Natural killer cell (primary cell): ENCODE measurements at regions not wholly inside any gene's neighbourhood (a gene's known extent, or its start where the extent isn't known, plus 50 kb on each side); places are given as distances from the start of the nearest gene placed in this dataset.

ENCODE experiments used
- ATAC-seq, 3 donors: fragments of 150-1000 bp in 2 of 3; fragments of 200-7000 bp in 1 of 3; cut with Tn5 transposase; 1 replicate in 1 of 3; 2 replicates in 2 of 3; pipeline ENCODE4 v1.10.0; 2021; ENCODE audit warnings: mild to moderate bottlenecking in 2 of 3, moderate library complexity in 2 of 3
- DNase-seq, 2 donors: peaks; one replicate each; pipeline versions ENCODE4 v3.0.0 to v3.0.0-alpha.2; 2013 to 2021; ENCODE audit warnings: mixed read lengths in 1 of 2
- H3K27ac ChIP-seq: one replicate; pipeline ENCODE4 v1.5.1; 2013; ENCODE audit warnings: mild to moderate bottlenecking, low read length
- H3K27me3 ChIP-seq: one replicate; pipeline ENCODE4 v1.6.1; 2013; ENCODE audit warnings: low read length; ENCODE audit not compliant: control insufficient read depth, insufficient read depth
- H3K36me3 ChIP-seq: one replicate; pipeline ENCODE4 v1.6.1; 2013; ENCODE audit warnings: low read length; ENCODE audit not compliant: control insufficient read depth, insufficient read depth
- H3K4me1 ChIP-seq: one replicate; pipeline ENCODE4 v1.6.1; 2013; ENCODE audit warnings: low read length; ENCODE audit not compliant: control insufficient read depth, insufficient read depth
- H3K4me3 ChIP-seq: one replicate; pipeline ENCODE4 v1.5.1; 2013; ENCODE audit warnings: low read length
- H3K9me3 ChIP-seq: one replicate; pipeline ENCODE4 v1.6.1; 2013; ENCODE audit warnings: low read length; ENCODE audit not compliant: control insufficient read depth, insufficient read depth
- H3K27ac Mint-ChIP-seq, 2 donors: one replicate each; pipeline ENCODE4 v1.8.0; 2022; ENCODE audit warnings: mild to moderate bottlenecking in 2 of 2, mixed read lengths in 2 of 2, moderate library complexity in 1 of 2
- H3K27me3 Mint-ChIP-seq, 2 donors: one replicate each; pipeline ENCODE4 v1.8.0; 2022; ENCODE audit warnings: low read depth in 2 of 2, mixed read lengths in 2 of 2
- H3K36me3 Mint-ChIP-seq: one replicate; pipeline ENCODE4 v1.8.0; 2022; ENCODE audit warnings: mixed read lengths
- H3K4me1 Mint-ChIP-seq, 2 donors: one replicate each; pipeline ENCODE4 v1.8.0; 2022; ENCODE audit warnings: mixed read lengths in 2 of 2
- H3K4me3 Mint-ChIP-seq: one replicate; pipeline ENCODE4 v1.8.0; 2022; ENCODE audit warnings: mild to moderate bottlenecking, moderate library complexity, mixed read lengths
- H3K9me3 Mint-ChIP-seq, 2 donors: one replicate each; pipeline ENCODE4 v1.8.0; 2022; ENCODE audit warnings: mixed read lengths in 2 of 2
- WGBS: methylation state at CpG from one replicate; pipeline ENCODE4 v1.1.7; 2013; ENCODE audit warnings: missing lambda C conversion rate; ENCODE audit not compliant: insufficient coverage; 5-methylcytosine and 5-hydroxymethylcytosine counted together
- intact Hi-C: fragments of 100-400 bp; cut with micrococcal nuclease; formaldehyde crosslinking; loops from one replicate; pipeline ENCODE4 v1.14.2; 2022
- TF ChIP-seq, protein P1 (sequence below): fragments of 200-600 bp; IDR thresholded peaks from one replicate; pipeline ENCODE4 v1.8.0; 2022; ENCODE audit warnings: antibody characterized with exemption

DNA sequence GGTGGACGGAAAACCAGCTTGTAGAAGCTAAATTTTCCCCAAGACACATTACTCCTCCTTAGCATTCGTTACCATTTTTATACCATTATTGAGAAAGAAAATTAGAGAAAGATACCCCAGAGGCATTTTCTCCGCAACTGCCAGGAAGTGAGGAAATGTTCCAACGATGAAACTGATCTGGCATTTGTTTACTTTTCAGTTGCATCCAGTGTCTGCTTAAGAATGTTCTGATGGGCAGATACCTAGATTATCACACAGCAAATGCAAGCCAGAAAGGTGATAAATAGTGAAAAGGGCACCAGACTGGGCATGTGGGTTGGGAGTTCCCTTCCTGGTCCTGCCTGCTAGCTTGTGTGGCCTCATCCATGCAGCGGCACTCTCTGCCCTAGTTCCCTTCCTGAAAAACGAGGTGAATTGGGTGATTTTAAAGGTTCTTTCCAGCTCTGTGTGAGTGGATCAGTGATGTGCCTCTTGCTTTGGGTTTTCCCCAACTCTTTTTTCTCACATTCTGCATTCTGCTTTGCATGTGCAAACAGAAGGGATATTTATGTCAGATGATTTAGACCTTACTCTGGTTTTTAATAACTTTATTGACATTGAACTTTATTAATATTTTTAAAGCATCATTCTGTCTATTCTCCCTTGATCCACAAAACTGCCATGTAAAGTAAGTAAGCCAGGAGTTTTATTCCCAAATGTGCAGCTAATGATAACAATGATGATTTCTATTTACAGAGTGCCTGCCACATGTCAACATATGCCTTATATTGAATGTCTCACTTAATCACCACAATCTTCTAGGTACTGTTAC is 139.6 kb downstream of the INSIG2 start:
- Histone ChIP-seq H3K27ac (no peak overlapping the region), H3K4me3 (no peak overlapping the region), H3K27me3 (peaks cover 26% of the 10 kb centered on the region), H3K4me1 (peaks cover 17% of the 10 kb centered on the region), H3K36me3 (no peaks in the 10 kb centered on the region), H3K9me3 (no peaks in the 10 kb centered on the region)
- H3K36me3 Mint-ChIP-seq: no peaks in the 10 kb centered on the region
- no peaks in the 10 kb centered on the region for H3K9me3 Mint-ChIP-seq
- WGBS: 59% methylated on average over 4 of the region's 6 CpGs
- H3K27me3 Mint-ChIP-seq: peaks cover 33 to 61% of the 10 kb centered on the region in 2 donors
- TF ChIP-seq, protein P1, sequence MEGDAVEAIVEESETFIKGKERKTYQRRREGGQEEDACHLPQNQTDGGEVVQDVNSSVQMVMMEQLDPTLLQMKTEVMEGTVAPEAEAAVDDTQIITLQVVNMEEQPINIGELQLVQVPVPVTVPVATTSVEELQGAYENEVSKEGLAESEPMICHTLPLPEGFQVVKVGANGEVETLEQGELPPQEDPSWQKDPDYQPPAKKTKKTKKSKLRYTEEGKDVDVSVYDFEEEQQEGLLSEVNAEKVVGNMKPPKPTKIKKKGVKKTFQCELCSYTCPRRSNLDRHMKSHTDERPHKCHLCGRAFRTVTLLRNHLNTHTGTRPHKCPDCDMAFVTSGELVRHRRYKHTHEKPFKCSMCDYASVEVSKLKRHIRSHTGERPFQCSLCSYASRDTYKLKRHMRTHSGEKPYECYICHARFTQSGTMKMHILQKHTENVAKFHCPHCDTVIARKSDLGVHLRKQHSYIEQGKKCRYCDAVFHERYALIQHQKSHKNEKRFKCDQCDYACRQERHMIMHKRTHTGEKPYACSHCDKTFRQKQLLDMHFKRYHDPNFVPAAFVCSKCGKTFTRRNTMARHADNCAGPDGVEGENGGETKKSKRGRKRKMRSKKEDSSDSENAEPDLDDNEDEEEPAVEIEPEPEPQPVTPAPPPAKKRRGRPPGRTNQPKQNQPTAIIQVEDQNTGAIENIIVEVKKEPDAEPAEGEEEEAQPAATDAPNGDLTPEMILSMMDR: no peak
- H3K4me1 Mint-ChIP-seq: peaks cover 18 to 23% of the 10 kb centered on the region in 2 donors
- intact Hi-C loops: no loop called here
- DNase-seq (peak in 1 of 2 donors; percentile 6), ATAC-seq (no peak)
- H3K4me3 Mint-ChIP-seq: no peak overlapping the region
- no peak overlapping the region for H3K27ac Mint-ChIP-seq

DNA sequence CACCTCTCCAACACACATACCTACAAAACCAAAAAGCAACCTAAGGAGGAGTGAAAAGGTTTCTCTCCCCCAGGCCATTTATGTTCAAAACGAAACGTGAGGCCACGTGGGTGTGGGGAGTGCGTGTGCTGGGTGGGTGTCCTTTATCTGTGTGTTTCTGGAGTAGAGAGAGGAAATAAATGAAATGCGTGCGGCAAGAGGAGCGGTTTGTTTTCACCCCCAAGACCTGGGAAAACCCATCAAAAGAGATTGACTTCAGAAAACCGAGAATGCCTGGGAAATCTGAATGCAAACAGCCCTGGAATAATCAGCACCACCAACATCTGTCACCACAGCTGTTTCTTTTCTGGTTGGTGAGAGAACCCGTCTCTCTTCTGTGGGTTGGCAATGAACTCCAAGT is 137.4 kb downstream of the INSIG2 start:
- H3K9me3 Mint-ChIP-seq: no peaks in the 10 kb centered on the region
- no peak overlapping the region for H3K4me3 ChIP-seq
- peak overlapping the region; percentile 74 for H3K4me3 Mint-ChIP-seq
- peaks cover 40% of the 10 kb centered on the region for H3K27me3 ChIP-seq
- TF ChIP-seq, protein P1: no peak
- peaks cover 25 to 35% of the 10 kb centered on the region in 2 donors for H3K4me1 Mint-ChIP-seq
- ATAC-seq (no peak), DNase-seq (peak in 1 of 2 donors; percentile 4)
- WGBS: 55% methylated on average over 9 of the region's 9 CpGs
- H3K27ac Mint-ChIP-seq: peak overlapping the region; percentile 44 to 87
- H3K36me3 Mint-ChIP-seq: no peaks in the 10 kb centered on the region
- peaks cover 17% of the 10 kb centered on the region for H3K4me1 ChIP-seq
- peaks cover 44 to 71% of the 10 kb centered on the region in 2 donors for H3K27me3 Mint-ChIP-seq
- no peaks in the 10 kb centered on the region for H3K36me3 ChIP-seq
- no peaks in the 10 kb centered on the region for H3K9me3 ChIP-seq
- intact Hi-C loops: no loop called here
- no peak overlapping the region for H3K27ac ChIP-seq

DNA sequence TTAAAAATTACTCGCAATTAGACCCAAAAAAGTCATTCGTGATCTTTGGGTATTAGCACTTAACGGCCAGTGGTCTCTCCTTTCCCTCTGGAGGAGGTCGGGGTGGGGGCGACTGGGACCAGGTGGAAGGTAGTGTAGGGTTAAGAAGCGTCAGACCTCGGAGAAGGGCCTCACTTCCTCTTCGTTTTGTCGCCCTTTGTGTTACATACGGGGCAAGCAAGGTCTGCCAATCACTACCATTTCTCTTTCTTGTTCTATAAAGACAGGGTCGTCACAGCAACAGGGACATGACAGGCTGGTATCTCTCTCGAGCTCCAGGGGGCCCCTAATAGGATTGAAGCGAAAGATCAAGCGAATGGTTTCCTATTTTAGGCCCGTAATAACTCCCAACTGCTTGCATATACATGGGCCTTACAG is 136.6 kb downstream of the INSIG2 start:
- H3K36me3 ChIP-seq: no peaks in the 10 kb centered on the region
- intact Hi-C loops: no loop called here
- H3K27me3 ChIP-seq: peaks cover 41% of the 10 kb centered on the region
- Mint-ChIP-seq H3K9me3 (no peaks in the 10 kb centered on the region), H3K4me1 (peaks cover 25 to 35% of the 10 kb centered on the region in 2 donors), H3K36me3 (no peaks in the 10 kb centered on the region), H3K27me3 (peaks cover 44 to 74% of the 10 kb centered on the region in 2 donors), H3K27ac (peak overlapping the region; percentile 44 to 87), H3K4me3 (peak overlapping the region; percentile 74)
- TF ChIP-seq, protein P1: no peak
- 28% methylated on average over 14 of the region's 15 CpGs for WGBS
- peak in 2 of 3 donors; percentile 27 to 50 for ATAC-seq
- H3K4me3 ChIP-seq: peak overlapping the region; percentile 43
- H3K9me3 ChIP-seq: no peaks in the 10 kb centered on the region
- peak overlapping the region; percentile 54 for H3K27ac ChIP-seq
- H3K4me1 ChIP-seq: peaks cover 17% of the 10 kb centered on the region
- peak in 1 of 2 donors; percentile 35 for DNase-seq
